Inferior parietal cortex (tissue), 1 donor: ENCODE measurements at regions not wholly inside any gene's neighbourhood (a gene's known extent, or its start where the extent isn't known, plus 50 kb on each side); places are given as distances from the start of the nearest gene placed in this dataset.

Experiments
- DNase-seq: peaks from one replicate; pipeline ENCODE4 v3.0.0-alpha.2; 2016; ENCODE audit errors: extremely low spot score

DNA sequence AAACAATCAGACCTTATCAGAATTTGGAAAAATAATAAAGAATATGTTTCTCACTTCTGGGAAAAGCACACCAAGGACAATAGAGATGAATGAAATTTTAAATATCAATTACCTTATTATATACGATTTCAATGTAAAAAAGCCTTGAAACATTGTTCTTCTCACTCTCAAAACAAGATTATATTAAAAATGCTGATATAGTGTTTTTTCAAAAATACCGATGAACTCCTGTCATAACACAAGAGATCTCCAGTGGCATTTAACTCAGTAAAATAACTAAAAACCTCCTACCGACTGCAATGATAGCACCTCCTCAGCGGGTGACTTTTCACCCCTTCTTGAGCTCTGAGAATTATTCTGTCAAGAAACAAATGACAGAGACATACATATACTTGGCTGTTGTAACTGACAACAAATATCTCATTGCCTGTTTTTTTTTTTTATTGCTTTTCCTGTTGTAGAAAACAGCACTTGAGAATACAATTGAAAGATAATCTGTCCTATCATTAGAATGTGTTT lies 1237.3 kb downstream of the C4orf33 start:
- no peak for DNase-seq

DNA sequence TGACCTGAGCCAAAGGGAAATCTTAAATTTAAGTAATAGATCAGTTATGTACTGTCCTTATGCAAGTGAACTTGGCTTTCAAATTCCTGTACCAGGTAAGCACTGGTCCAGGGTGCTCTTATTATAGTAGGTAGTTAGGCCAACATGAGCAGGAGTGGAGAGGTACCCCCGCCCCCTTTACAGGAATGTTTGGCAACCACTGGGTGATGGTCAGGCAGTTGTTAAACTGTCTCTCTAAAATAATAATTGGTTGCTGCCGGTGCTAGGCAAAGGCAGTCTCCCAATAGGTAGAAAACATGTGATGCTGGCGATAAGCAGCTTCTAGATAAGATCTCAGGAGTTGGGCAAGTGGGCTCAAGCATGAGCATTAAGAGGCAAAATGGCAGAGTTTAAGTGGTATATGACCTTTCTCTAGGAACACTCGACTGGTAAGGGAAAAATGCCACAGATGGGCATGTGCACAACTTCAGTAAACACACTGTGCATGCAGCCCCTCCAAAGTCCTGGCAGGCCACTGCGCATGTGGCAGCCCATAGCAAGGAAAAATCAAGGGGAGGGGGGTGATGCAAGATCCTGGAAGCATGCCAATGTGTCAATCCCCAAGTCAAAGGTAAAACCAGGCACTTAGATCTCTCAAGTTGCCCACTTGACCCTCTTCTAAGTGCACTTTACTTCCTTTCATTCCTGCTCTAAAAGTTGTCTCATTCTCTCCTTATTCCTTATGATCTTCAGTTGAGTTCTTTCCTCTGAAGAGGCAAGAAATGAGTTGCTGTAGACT lies 1239.7 kb downstream of the C4orf33 start:
- DNase-seq: no peak

DNA sequence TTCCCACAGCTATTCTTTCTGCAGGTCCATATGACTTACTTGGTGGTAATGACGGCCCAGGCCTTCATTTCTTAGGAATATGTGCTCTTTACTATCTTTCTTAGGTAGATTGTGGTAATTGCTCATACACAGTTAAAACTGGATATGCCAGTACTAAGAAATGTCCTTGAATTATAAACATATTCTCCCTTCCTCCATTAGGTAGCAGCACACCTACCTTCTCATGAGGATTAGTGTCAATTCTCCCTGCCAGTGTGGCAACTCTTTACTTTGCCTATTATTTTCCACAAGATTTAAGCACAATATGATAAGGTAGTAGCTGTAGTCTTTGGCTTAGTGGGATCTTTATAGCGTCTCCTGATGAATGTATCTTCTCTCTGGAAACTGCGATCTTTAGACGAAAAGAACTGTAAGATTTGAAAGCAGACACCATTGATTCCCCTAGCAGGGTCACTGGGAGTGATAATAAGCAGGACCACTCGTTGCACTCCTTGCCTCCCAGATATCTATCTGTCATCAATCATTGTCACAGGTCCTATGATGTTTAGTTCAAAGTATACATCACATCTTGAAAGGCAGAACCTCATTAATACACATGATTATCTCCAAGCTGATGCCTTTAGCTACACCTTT lies 1240.7 kb downstream of the C4orf33 start:
- DNase-seq: no peak

DNA sequence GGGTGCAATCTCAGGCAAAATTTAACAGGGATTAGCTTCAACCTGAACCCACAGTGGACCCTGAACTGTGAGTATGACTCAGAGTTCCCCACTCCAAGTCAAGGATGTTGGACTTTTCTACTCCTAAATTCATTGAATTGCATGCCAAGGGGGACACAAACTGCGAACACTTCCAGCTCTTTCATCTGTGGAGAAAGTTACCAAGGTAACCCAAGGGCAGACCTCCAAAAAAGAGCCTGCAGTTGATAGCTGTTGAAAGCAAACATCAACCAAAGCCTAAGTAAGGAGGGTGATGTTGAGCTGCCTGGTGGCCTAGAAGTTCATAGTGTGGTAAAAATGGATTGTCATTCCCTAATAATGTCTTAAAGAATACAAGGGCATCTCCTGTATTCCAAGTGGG lies 1242.9 kb downstream of the C4orf33 start:
- DNase-seq: no peak

DNA sequence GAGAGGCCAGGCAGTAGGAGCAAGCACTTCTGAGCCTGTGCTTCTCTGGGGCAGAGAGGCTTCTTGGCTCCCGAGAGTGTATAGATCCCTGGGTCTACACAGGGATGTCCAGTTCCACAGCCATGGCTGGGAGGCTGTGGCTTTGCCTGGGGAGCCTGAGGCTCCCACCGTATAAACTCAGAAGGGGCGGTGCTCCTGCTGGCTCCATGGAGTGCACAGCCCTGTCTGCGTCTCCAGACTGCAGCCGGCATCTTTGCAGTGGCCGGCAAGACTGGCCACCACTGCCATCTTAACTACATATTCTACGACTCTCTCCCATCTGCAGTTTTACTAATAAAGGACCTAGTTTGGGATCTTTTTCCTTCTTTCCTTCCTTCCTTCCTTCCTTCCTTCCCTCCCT lies 1253.8 kb downstream of the C4orf33 start:
- no peak for DNase-seq

DNA sequence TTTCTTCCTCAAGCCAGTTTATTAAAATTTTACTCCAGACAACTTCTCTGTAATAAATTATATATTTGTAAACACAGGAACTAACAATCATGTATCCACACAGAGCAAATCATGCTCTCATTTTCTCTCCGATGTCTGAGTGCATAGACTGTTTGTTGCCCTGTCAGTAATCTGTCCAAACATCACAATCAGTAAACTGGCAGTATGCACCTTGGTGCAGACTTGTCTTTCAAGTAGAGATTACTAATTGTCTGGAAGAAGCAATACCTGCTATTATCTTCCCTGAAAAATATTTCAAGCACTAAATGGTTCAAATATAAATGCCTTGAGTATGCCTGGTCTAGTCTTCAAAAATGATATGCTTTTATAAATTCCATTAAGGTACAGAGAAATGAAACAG lies 1260.9 kb downstream of the C4orf33 start:
- no peak for DNase-seq

DNA sequence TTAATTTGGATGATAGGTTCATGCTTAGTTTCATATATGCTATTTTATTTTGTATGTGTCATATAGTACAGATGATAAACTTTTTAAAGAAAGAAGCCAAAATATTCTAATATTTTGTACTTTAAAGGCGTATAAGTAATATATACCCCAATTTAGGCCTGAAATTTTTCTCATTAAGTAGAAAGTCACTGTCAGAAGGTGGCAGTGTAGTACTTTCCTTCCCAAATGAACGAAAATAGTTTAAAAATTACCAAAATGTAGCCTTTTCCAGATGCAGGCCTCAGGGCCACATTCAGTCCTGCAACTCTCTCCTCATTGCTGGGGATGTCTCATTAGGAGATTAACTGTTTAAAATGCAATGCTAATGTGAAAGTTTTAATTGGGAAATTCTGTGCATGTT lies 1263.6 kb downstream of the C4orf33 start:
- DNase-seq: peak; percentile 55

DNA sequence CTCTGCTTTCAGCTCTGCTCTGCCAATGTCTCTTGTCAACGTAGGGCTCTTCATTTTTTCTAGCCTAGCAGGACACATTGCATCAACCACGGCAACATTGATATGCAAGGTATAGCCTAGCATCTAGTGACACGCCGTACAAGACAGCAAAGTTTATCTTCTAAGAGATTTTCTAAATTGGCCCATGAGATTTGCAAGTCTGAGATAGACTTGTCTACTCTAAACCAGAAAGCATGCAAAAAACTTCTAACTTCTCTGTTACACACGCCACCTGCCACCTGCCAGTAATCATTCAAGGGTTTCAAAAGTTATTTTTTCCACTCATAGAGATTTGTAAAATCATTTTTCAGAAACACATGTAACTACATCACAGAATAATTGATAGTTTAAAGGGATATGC lies 1265.7 kb downstream of the C4orf33 start:
- no peak for DNase-seq

DNA sequence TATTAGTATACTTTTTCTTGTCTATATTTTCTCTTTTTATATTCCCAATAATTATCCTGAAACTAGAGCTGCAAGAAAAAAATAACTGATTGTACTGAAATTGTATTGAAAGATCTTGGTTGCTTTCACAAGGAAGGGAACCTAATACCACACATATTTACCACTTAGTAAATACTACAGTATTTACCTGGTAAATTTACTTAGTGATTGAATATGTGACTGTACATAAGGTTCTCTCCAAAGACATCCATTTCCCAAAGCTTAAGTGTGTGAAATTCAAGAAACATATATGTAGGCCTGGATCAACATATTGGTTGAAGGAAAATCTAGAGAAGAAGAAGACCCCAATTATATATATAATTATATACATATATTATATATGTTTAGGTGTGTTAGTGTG lies 1272.7 kb downstream of the C4orf33 start:
- DNase-seq: no peak

DNA sequence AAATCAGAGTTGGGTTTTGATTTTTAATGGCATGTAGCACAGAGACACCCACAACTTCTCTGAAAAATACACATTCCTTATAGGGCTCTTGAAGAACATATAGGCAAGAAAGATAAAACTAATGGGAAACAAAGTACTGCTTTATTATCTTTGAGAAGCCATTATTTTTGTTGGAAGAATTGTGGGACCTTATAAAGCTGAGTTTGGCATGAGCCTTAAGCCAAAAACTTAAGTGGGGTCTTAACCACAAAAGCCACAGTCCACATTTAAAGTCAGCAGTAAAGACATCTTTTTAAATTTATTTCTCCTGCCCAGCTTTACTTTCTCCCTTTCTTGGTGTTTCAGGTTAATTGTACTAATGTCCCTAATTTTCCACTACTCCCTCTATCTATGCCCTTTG lies 1297.3 kb downstream of the C4orf33 start:
- no peak for DNase-seq

DNA sequence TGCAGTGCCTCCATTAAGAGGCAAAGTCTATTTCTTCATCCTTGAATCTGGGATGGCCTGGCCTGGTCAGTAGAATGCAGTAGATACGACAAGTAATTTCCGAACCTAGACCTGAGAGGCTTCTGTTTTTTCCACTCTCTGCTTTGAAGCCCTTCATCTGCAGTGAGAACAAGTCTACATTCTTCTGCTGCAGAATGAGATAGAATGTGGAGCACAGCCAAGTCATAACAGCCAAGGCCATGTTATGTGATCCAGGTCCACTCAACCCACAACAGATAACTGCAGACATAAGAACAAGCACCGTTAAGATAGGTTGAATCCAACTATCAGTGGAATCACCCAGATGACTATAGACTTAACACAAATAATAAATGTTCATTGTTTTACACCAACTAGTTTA lies 1297.7 kb downstream of the C4orf33 start:
- no peak for DNase-seq

DNA sequence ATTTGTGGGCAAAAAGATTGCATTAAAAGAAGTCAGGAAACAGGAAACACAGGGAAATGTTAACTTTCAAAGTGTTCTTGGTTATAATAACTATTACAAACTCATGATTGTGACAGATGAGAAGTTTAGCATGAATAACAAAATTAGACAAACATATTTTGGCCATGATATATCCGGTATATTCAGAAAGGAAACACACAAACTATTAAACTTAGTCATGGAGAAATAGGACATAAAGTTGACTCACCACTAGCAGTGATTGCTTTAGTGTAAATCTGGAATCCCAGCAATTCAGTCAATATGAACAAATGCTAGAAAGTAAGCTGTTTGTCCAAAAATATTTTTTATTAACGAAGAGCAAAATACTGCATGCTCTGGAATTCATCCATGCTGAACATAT lies 1299.9 kb downstream of the C4orf33 start:
- no peak for DNase-seq

DNA sequence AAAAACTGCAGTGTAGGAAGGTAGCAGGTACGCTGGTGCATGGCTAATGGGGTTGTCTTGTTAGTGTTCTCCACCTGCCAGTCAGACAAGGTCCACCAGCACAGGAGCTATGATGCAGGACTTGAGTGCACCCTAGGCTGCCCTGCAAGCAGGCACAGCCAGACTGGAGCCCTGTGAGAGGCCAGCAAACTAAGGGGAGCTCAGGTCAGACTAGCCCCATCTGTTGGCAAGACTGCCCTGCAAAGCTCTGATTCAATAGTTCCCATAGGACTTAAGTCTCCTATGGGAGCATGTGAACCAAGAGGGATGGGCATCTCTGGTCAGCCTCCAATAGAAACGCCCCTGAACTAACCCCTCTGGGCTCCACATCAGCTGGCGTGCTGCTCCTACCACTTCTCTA lies 1307.3 kb downstream of the C4orf33 start:
- no peak for DNase-seq

DNA sequence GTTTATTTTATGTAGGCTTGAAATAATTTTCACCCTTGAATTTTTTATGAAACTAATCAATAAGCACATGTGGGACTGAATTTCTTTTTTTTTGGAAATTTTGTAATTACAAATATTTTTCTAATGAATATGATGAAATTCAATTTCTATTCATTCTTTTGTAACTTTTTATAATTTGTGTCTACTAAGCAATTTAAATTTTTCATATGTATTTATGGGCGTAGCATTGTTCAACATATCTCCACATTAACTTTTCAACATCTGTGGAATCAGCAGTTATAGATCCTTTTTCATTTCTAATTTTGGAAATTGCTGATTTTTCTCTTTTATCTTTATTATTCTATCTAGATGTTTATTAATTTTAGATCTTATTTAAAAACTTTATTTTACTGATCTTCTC lies 1320.3 kb downstream of the C4orf33 start:
- no peak for DNase-seq

DNA sequence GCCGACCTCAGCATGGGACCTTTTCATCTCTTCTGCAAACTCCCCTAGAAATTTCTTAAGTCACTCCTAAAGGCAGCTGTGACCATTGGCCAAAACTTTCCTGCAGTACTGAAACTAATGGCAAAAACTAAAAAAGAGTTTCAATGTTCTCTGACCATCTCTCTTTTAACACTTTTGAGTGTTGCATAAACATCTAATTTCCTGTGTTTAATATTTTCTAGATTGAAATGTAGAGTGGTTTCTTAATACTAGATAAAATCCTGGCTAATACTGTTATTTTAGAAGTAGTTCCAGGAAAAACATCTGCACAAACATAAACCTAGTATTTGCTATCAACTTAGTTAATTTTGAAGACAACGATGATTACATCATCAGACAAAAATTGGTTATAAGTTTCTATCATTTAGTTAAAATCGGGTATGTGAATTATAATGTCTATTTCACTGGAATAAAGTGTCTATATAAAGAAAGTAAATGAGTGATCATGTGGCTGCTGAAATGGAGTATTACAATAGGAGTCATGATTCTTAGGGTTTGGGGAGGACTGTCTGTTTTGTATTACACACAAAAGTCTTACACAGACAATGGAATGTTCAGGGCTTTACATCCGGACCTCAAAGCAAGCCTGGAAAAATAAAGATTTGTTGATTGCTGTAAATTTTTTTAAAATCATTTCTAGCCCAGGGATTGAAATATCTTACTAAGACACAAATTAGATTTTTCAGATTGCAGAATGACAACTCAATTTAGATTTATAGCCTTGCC lies 1323.4 kb downstream of the C4orf33 start:
- no peak for DNase-seq

DNA sequence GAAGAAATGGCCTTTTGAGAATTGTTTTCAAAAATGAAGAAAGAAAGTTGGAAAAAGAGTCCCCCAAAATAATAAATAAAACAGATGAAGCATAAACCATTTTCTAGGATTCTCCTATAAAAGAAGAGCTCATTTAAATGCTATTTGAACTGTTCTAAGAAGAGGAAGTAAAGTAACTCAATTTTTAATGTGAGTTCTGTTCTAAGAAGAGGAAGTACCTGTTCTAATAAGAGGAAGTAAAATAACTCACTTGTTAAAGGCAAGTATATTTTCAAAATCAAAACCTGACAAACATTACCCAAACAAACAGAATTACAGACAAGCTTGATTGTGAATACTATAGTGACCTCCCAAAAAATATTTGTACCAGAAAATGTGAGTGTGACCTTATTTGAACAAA lies 1326.3 kb downstream of the C4orf33 start:
- no peak for DNase-seq

DNA sequence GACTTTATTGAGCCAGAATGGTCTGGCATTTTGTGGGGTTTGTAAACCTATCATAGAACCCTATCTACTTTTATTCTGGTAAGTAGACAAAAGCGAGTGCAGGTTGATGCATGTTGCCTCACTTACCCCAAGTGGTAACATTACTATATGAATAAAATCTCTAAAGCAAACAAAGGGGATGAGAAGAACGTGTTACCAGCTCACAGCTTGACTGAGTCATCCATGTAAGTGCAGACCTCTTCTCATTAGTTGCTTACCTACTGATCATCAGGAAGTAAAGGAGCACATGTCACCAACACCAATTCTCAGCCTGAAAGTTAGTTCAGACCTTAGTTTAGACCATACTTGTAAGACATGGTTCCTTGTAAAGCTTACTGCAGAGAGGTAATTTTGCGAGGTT lies 1328.3 kb downstream of the C4orf33 start:
- DNase-seq: no peak

DNA sequence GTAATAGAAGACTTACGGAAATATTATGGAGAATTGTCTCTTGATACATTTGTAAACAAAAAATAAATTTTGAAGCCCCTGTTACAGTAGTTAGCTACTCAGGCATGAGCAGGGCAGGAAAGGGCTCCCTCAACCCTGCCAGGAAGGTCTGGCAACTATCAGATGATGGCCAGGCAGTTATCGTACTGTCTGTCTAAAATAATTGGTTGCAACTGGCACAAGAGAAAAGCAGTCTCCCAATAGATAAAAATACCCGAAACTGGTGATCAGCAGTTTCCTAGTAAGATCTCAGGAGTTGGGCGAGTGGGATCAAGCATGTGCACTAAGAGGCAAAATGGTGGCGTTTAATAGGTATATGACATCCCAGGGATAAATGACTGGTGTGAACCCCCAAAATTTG lies 1336.3 kb downstream of the C4orf33 start:
- no peak for DNase-seq

DNA sequence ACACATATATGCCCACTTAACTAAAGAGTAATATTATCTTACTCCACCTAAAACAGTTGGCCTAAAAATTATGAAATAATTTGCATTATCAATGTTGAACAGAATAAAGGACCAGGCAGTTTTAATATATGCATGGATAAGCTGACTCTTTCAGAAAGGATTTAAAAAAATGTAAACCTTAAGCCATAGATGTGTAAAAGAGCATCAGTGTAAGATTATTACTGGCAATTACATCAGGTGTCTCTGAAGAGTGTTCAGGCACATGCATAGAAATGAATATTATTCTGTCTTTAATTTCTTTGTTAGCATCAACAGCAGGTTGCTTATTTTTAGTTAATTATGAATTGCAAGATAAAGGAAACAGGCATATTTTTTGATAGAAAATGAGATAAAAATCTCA lies 1353.8 kb downstream of the C4orf33 start:
- DNase-seq: no peak

DNA sequence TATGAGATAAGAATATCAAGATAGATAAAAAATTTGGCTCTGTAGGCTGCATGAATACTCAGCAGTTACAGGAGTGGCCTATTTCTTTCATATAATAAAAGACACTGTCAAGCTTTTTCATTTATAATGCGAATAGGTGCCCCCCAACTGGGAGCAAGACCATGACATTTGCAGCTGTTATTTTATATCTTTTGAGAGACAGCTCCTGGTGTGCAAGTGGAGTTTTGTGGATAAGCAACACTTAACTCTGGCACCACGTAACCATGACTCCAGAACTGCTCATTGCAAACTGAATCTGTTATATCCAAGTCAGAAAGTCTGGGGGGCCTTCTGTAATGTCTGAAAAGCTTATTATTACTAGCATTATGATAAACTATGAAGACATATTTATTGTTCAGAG lies 1372.4 kb downstream of the C4orf33 start:
- DNase-seq: no peak

DNA sequence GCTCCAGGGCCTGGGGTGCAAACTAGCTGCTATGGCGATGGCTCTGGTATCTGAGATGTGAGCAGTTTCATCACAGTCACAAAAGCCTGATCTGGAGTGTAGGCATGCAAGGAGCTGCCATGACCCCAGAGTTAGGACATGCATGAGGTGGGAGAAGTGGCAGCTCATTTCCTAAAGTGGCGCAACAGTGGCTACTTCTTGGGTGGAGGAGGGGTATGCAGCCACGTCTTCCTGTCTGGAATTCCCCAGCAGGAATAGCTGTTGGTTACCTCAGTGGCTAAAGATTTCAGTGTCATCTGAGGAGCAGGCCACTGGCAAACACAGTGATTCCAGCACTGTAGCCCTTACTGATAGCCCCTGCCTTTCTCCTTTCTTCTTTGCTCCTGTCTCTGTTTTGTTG lies 1382.5 kb downstream of the C4orf33 start:
- no peak for DNase-seq

DNA sequence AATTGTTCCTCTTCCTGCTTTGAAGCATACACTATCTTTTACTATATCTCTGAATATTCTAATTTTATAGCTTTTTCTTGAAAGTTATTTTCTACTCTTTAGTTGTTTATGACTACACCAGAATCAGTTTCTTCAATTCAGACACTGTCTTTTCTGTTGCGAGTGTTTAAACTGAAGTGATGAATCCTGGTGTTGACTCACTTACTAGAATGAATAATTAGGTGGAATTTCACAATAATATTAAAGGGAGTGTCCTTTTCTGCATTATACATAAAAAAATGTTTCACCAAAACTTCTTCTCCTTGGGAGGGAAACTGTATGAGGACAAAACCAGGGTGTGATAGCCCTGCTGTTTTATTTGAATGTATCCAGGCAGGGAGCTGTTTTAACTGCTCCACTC lies 1383.1 kb downstream of the C4orf33 start:
- DNase-seq: no peak

DNA sequence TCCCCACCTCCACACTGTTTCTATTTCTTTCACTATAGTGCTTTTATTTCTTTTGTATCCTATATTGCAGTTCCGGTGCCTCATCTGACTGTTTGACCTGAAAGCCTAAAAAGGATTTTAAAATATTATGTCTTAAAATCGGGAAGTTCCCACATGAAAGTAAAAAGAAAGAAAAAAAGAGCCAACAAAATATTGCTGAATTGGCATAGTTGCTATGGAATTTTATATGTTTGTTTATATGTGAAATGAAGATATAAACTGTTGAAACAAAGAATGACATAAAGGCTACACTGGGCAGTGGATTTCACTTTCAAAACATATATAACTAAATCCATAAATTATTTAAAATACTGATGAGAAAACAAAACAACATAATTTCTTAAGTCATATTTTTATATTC lies 1383.7 kb downstream of the C4orf33 start:
- DNase-seq: no peak
